Esophagus squamous epithelium (tissue), 5 donors: ENCODE measurements at regions not wholly inside any gene's neighbourhood (a gene's known extent, or its start where the extent isn't known, plus 50 kb on each side); places are given as distances from the start of the nearest gene placed in this dataset.

ENCODE experiments used
- DNase-seq: peaks from one replicate; lab custom pipeline; 2025; lab: John Stamatoyannopoulos, UW
- H3K27ac ChIP-seq, 4 donors: fragments of 200-600 bp; sonication (generic); one replicate each; pipeline ENCODE4 v1.5.1; 2016 to 2019; ENCODE audit warnings: mild to moderate bottlenecking in 1 of 4
- H3K27me3 ChIP-seq, 4 donors: fragments of 200-600 bp; sonication (generic); 1 replicate in 3 of 4; 2 replicates in 1 of 4; pipeline versions ENCODE4 v1.5.1 to v1.6.0; 2017 to 2021; ENCODE audit warnings: antibody characterized with exemption in 1 of 4
- H3K36me3 ChIP-seq, 3 donors: fragments of 200-600 bp; sonication (generic); one replicate each; pipeline ENCODE4 v1.5.1; 2016 to 2019
- H3K4me1 ChIP-seq, 3 donors: fragments of 200-600 bp; sonication (generic); one replicate each; pipeline ENCODE4 v1.5.1; 2017 to 2019
- H3K4me3 ChIP-seq, 4 donors: fragments of 200-600 bp; sonication (generic); 1 replicate in 3 of 4; 2 replicates in 1 of 4; pipeline ENCODE4 v1.5.1; 2016 to 2019; ENCODE audit warnings: mild to moderate bottlenecking in 2 of 4, moderate library complexity in 1 of 4
- H3K9me3 ChIP-seq, 3 donors: fragments of 200-600 bp; sonication (generic); one replicate each; pipeline ENCODE4 v1.5.1; 2016 to 2019
- POLR2A ChIP-seq, 4 donors: fragments of 450-650 bp; IDR thresholded peaks; one replicate each; pipeline ENCODE4 v1.6.1; 2017; ENCODE audit warnings: antibody characterized with exemption in 4 of 4, mild to moderate bottlenecking in 4 of 4, moderate library complexity in 3 of 4
- WGBS, 2 donors: methylation state at CpG; one replicate each; pipeline ENCODE4 v1.1.5; 2018; 5-methylcytosine and 5-hydroxymethylcytosine counted together
- intact Hi-C: fragments of 100-400 bp; cut with DNase I; formaldehyde crosslinking; loops from one replicate; pipeline ENCODE4 v1.15.0; 2022
- TF ChIP-seq, protein P1 (sequence below), 6 experiments: fragments of 450-650 bp in 4 of 6; fragments of 200-600 bp in 2 of 6; sonication (generic) in 2 of 6; IDR thresholded peaks; one replicate each; pipeline ENCODE4 v1.5.1; 2016 to 2019; ENCODE audit warnings: antibody characterized with exemption in 6 of 6, mild to moderate bottlenecking in 4 of 6, moderate library complexity in 4 of 6
- donor health status: DM: yes; HTN: yes; CAD: no.

DNA sequence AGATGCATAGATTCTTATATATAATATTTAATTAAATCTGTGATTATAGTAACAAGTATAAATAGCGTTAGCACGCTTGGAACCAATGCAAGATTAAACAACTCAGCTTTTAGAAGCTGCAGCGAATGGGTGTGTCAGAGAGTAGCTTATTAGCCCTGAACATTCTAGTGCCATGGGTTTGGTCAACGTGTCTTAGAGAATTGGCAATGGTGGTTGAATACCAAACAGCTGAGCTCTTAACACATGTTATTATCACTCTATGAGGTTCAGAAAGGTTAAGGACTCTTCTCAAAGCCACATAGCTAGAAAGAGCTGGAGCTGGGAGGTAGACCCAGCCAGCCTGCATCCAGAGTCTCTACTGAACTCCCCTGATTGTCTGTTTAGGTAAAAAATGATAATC lies 284.2 kb upstream of the CHD6 start:
- H3K27ac ChIP-seq: no peak overlapping the region
- TF ChIP-seq, protein P1, sequence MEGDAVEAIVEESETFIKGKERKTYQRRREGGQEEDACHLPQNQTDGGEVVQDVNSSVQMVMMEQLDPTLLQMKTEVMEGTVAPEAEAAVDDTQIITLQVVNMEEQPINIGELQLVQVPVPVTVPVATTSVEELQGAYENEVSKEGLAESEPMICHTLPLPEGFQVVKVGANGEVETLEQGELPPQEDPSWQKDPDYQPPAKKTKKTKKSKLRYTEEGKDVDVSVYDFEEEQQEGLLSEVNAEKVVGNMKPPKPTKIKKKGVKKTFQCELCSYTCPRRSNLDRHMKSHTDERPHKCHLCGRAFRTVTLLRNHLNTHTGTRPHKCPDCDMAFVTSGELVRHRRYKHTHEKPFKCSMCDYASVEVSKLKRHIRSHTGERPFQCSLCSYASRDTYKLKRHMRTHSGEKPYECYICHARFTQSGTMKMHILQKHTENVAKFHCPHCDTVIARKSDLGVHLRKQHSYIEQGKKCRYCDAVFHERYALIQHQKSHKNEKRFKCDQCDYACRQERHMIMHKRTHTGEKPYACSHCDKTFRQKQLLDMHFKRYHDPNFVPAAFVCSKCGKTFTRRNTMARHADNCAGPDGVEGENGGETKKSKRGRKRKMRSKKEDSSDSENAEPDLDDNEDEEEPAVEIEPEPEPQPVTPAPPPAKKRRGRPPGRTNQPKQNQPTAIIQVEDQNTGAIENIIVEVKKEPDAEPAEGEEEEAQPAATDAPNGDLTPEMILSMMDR (IDR thresholded peaks at IDR 0.05): no peak
- TF ChIP-seq POLR2A (IDR thresholded peaks at IDR 0.05): no peak
- DNase-seq: no peak
- intact Hi-C loops: no loop called here
- H3K27me3 ChIP-seq: no peaks in the 10 kb centered on the region
- H3K9me3 ChIP-seq: no peaks in the 10 kb centered on the region
- no peaks in the 10 kb centered on the region for H3K36me3 ChIP-seq
- no peak overlapping the region for H3K4me3 ChIP-seq
- H3K4me1 ChIP-seq: no peaks in the 10 kb centered on the region
- 66 to 76% methylated on average over 4 of the region's 4 CpGs for WGBS, 2 donors

DNA sequence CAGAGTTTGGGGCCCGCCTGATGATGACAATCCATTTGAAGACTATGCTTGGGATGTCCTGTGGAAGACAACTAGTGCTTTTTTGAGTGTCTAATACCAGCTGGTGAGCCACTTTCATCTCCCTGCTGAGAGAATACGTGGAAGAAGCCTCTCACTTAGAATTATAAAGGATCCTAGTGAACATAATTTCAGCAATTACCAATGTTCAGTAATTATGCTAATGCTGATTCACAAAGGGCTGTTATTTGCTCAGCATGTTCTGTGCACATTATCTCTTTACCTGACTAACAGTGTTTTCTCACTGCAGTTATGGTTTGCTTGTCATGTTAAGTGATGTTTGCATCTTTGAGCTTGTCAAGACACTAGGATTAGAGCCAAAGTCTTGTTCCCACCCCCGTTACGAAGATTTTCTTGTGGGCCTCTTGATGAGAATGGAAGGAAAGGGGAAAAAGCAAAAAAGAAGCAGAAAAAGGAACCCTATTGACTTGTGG lies 282.1 kb upstream of the CHD6 start:
- Histone ChIP-seq H3K4me3 (no peak overlapping the region), H3K4me1 (no peaks in the 10 kb centered on the region), H3K9me3 (no peaks in the 10 kb centered on the region), H3K27ac (no peak overlapping the region), H3K36me3 (no peaks in the 10 kb centered on the region), H3K27me3 (no peaks in the 10 kb centered on the region)
- DNase-seq: no peak
- TF ChIP-seq, protein P1 (IDR thresholded peaks at IDR 0.05): no peak
- no peak for TF ChIP-seq POLR2A (IDR thresholded peaks at IDR 0.05)
- intact Hi-C loops: no loop called here
- WGBS, 2 donors: 66 to 68% methylated on average over 4 of the region's 4 CpGs

DNA sequence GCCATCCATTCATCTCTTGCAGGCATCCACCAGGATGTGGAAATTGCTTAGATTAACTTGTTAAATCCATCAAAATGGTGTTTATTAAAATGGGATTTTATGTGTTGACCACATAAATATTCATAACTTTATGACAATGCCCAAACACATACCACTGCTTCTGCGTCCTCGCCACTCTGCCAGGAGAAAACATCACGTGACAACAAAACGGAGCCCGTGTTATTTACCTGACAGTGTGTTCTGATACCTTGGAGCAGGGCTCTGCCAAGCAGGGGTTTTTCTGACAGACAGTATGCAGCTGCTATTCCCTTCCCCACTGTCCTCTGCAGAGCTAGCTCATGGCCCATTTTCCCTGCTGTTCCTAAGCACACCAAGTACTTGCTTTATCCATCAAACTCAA lies 279.5 kb upstream of the CHD6 start:
- intact Hi-C loops: no loop called here
- H3K27ac ChIP-seq: no peak overlapping the region
- no peaks in the 10 kb centered on the region for H3K4me1 ChIP-seq
- no peaks in the 10 kb centered on the region for H3K36me3 ChIP-seq
- no peaks in the 10 kb centered on the region for H3K9me3 ChIP-seq
- DNase-seq: no peak
- TF ChIP-seq, protein P1 (IDR thresholded peaks at IDR 0.05): no peak
- TF ChIP-seq POLR2A (IDR thresholded peaks at IDR 0.05): no peak
- 62 to 66% methylated on average over 5 of the region's 5 CpGs for WGBS, 2 donors
- no peaks in the 10 kb centered on the region for H3K27me3 ChIP-seq
- H3K4me3 ChIP-seq: no peak overlapping the region

DNA sequence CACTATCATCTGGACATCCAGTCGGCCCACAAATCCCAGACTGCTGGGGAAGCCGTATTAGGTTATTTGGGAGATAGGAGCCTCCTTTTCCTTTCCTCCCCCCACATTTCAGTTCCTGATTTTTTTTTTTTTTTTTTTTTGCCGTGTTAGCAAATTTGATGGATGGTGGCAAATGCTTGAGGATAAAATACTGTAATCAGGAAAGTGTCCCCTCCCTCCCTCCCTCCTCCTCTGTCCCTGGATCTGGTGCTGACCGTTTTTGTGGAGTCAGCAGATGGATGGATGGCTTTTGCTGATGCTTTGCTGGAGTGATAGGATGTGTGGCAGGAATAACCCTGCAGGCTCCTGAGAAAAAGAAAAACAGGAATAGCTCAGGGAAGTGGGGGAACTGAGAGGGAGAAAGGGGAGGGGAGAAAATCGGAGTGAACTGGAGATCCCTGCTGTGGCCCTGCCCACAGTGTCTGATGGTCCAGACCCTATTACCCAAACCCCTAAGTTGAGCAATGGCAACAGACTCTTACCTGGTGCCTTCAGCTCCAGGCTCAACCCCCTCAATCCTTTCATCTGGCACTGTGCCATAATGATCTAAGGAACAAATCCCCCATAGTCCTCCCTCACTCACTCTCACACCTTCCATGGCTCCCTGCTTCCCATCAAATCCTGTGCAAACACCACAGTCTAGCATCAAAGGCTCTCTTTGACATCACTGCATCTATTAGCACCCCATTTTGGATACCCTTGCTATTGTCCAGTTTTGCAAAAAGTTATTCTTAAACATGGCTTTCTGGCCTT lies 277.3 kb upstream of the CHD6 start:
- no peaks in the 10 kb centered on the region for H3K9me3 ChIP-seq
- TF ChIP-seq POLR2A (IDR thresholded peaks at IDR 0.05): no peak
- TF ChIP-seq, protein P1 (IDR thresholded peaks at IDR 0.05): no peak
- no peak for DNase-seq
- no peak overlapping the region for H3K27ac ChIP-seq
- H3K4me3 ChIP-seq: no peak overlapping the region
- intact Hi-C loops: no loop called here
- WGBS, 2 donors: 36 to 55% methylated on average over 4 of the region's 5 CpGs
- no peaks in the 10 kb centered on the region for H3K36me3 ChIP-seq
- H3K27me3 ChIP-seq: no peaks in the 10 kb centered on the region
- H3K4me1 ChIP-seq: peaks cover 0 to 23% (median 0%) of the 10 kb centered on the region in 3 donors

DNA sequence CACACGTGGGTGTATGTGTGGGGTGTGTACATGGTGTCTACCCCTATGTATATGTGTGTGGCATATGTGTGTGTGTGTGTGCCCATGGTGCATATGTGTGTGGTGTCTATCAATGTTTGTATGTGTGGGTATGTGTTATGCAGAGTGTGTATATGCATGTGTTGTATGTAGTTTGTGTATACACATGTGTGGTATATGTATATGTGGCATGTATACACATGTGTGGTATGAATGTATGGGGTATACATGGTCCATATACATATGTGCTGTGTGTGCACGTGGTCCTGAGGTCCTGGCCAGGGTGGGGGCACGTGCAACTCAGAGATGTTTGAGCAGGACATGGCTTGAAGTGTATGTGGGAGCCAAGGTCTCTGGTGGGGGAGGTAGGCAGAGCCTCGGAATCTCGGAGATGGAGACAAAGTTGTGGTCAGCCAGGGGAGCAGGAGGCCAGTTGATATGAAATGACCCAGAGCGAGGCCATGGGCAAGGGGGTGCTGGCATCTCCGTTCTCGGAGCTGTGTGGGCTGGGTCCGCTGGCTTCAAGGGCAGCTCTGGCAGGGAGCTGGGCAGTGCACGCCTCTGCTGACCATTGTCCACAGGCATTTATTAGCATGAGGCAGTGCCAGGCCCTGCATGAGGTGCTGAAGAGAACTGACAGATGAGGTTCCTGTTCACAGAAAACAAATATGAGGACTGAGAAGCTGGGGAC lies 276.2 kb upstream of the CHD6 start:
- intact Hi-C loops: no loop called here
- WGBS, 2 donors: 60 to 81% methylated on average over 7 to 9 of the region's 10 CpGs
- Histone ChIP-seq H3K27me3 (no peaks in the 10 kb centered on the region), H3K4me3 (no peak overlapping the region), H3K27ac (no peak overlapping the region), H3K4me1 (peaks cover 0 to 31% (median 2%) of the 10 kb centered on the region in 3 donors), H3K36me3 (no peaks in the 10 kb centered on the region), H3K9me3 (no peaks in the 10 kb centered on the region)
- TF ChIP-seq POLR2A (IDR thresholded peaks at IDR 0.05): no peak
- TF ChIP-seq, protein P1 (IDR thresholded peaks at IDR 0.05): no peak
- DNase-seq: no peak
